ENCODE measurements at regions not wholly inside any gene's neighbourhood (a gene's known extent, or its start where the extent isn't known, plus 50 kb on each side); places are given as distances from the start of the nearest gene placed in this dataset.

GRCh38 chr6:91572878-91573277 is 986.0 kb upstream of the MAP3K7 start:
- TF ChIP-seq POLR2A (IDR thresholded peaks at IDR 0.05; ENCODE audit: control extremely low read depth in 1 of 2, low read depth in 2 of 2, low read length in 2 of 2) (no peak), RXRA (IDR thresholded peaks at IDR 0.05; ENCODE audit: insufficient read depth, low read depth, low read length) (no peak), SUZ12 (IDR thresholded peaks at IDR 0.05; ENCODE audit: low read length) (no peak), RFX5 (IDR thresholded peaks at IDR 0.05; ENCODE audit: borderline replicate concordance, low read depth, low read length) (no peak)

Data from H1 (cell line).